Mammary epithelial cell (primary cell): ENCODE measurements at regions not wholly inside any gene's neighbourhood (a gene's known extent, or its start where the extent isn't known, plus 50 kb on each side); places are given as distances from the start of the nearest gene placed in this dataset.

ENCODE experiments used
- EZH2 ChIP-seq: IDR thresholded peaks from 2 replicates; pipeline ENCODE4 v1.6.1; 2012; ENCODE audit warnings: low read length, inconsistent platforms, borderline replicate concordance
- TF ChIP-seq, protein P1 (sequence below), 2 donors: IDR thresholded peaks in 1 of 2; conservative IDR thresholded peaks in 1 of 2; 2 replicates each; pipeline ENCODE4 v1.5.1; 2011 to 2012; ENCODE audit warnings: inconsistent platforms in 2 of 2, low read length in 2 of 2, mild to moderate bottlenecking in 2 of 2, control low read depth in 1 of 2, low read depth in 1 of 2; ENCODE audit not compliant: insufficient read depth in 1 of 2; ENCODE audit errors: extremely low read depth in 1 of 2

DNA sequence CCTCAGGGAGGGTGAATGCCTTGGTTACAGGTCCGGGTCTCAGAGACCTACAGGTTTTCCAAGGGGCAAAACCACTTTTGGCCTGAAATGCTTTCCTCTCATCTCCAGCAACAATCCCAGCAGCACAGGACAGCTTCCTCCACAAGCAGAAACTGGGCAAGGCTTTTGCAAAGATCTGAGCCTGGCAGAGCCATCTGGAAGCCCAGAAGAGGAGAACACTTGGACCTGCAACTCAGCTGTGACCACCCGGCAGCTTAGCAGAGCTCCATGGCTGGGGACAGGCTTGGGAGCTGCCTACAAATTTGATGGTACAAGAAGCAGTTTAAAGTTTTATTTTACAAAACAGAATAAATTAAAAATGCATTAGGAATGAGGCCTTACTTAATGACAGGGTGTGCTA lies 90.0 kb upstream of the KCND3 start:
- no peak for TF ChIP-seq EZH2
- TF ChIP-seq, protein P1, sequence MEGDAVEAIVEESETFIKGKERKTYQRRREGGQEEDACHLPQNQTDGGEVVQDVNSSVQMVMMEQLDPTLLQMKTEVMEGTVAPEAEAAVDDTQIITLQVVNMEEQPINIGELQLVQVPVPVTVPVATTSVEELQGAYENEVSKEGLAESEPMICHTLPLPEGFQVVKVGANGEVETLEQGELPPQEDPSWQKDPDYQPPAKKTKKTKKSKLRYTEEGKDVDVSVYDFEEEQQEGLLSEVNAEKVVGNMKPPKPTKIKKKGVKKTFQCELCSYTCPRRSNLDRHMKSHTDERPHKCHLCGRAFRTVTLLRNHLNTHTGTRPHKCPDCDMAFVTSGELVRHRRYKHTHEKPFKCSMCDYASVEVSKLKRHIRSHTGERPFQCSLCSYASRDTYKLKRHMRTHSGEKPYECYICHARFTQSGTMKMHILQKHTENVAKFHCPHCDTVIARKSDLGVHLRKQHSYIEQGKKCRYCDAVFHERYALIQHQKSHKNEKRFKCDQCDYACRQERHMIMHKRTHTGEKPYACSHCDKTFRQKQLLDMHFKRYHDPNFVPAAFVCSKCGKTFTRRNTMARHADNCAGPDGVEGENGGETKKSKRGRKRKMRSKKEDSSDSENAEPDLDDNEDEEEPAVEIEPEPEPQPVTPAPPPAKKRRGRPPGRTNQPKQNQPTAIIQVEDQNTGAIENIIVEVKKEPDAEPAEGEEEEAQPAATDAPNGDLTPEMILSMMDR (conservative IDR thresholded peaks at IDR 0.05 in 1 of 2, IDR thresholded peaks at IDR 0.05 in 1 of 2; ENCODE audit: extremely low read depth in 1 of 2, insufficient read depth in 1 of 2, low read depth in 1 of 2, low read length in 2 of 2): no peak
